Ishikawa (cell line): ENCODE measurements at regions not wholly inside any gene's neighbourhood (a gene's known extent, or its start where the extent isn't known, plus 50 kb on each side); places are given as distances from the start of the nearest gene placed in this dataset.

Experiments
- CEBPB ChIP-seq: IDR thresholded peaks from 2 replicates; pipeline ENCODE4 v1.6.1; 2012
- CREB1 ChIP-seq: IDR thresholded peaks from 2 replicates; pipeline ENCODE4 v1.6.1; 2012; ENCODE audit warnings: low read depth
- EGR1 ChIP-seq: IDR thresholded peaks from 2 replicates; pipeline ENCODE4 v1.6.1; 2012
- EP300 ChIP-seq: IDR thresholded peaks from 2 replicates; pipeline ENCODE4 v1.6.1; 2012; ENCODE audit warnings: borderline replicate concordance
- FOXM1 ChIP-seq: IDR thresholded peaks from 2 replicates; pipeline ENCODE4 v1.6.1; 2012; ENCODE audit warnings: low read depth, borderline replicate concordance
- MAX ChIP-seq: IDR thresholded peaks from 2 replicates; pipeline ENCODE4 v1.6.1; 2012
- NFIC ChIP-seq: IDR thresholded peaks from 2 replicates; pipeline ENCODE4 v1.6.1; 2012
- RAD21 ChIP-seq: IDR thresholded peaks from 2 replicates; pipeline ENCODE4 v1.6.1; 2012; ENCODE audit warnings: low read depth
- REST ChIP-seq: IDR thresholded peaks from 2 replicates; pipeline ENCODE4 v1.6.1; 2012; ENCODE audit warnings: low read depth, mild to moderate bottlenecking
- TAF1 ChIP-seq: IDR thresholded peaks from 2 replicates; pipeline ENCODE4 v1.6.1; 2012; ENCODE audit warnings: low read depth, mild to moderate bottlenecking
- TCF12 ChIP-seq: IDR thresholded peaks from 2 replicates; pipeline ENCODE4 v1.6.1; 2012; ENCODE audit warnings: low read depth
- TEAD4 ChIP-seq: IDR thresholded peaks from 2 replicates; pipeline ENCODE4 v1.6.1; 2012
- USF1 ChIP-seq: IDR thresholded peaks from 2 replicates; pipeline ENCODE4 v1.6.1; 2012
- YY1 ChIP-seq: IDR thresholded peaks from 2 replicates; pipeline ENCODE4 v1.6.1; 2012; ENCODE audit warnings: low read depth
- ZBTB7A ChIP-seq: IDR thresholded peaks from 2 replicates; pipeline ENCODE4 v1.6.1; 2012; ENCODE audit warnings: low read depth

GRCh38 chr1:185536165-185536920 lies 197.8 kb upstream of the HMCN1 start:
- TF ChIP-seq REST (no peak), YY1 (no peak), EP300 (no peak)

GRCh38 chr1:185535621-185536020 lies 198.6 kb upstream of the HMCN1 start:
- TF ChIP-seq ZBTB7A (no peak), NFIC (no peak), CEBPB (no peak), TEAD4 (no peak), CREB1 (no peak), USF1 (no peak), TCF12 (no peak), REST (no peak), MAX (no peak), YY1 (no peak), RAD21 (no peak), FOXM1 (no peak), TAF1 (no peak), EP300 (no peak), EGR1 (no peak)

GRCh38 chr1:185534801-185535200 lies 199.4 kb upstream of the HMCN1 start:
- TF ChIP-seq CEBPB, result no peak
- TF ChIP-seq EP300, result no peak
- TF ChIP-seq REST, result no peak
- no peak for TF ChIP-seq FOXM1
- no peak for TF ChIP-seq ZBTB7A

- TF ChIP-seq TCF12 (no peak), TAF1 (no peak), FOXM1 (no peak), USF1 (no peak), YY1 (no peak), EP300 (no peak), CEBPB (no peak), RAD21 (no peak), MAX (no peak), TEAD4 (no peak), ZBTB7A (no peak), EGR1 (no peak), NFIC (no peak), CREB1 (no peak), REST (no peak)
These were observed 200.6 kb upstream of the HMCN1 start for GRCh38 chr1:185533596-185533995.
